Smooth muscle cell (in vitro differentiated cells): ENCODE measurements at regions not wholly inside any gene's neighbourhood (a gene's known extent, or its start where the extent isn't known, plus 50 kb on each side); places are given as distances from the start of the nearest gene placed in this dataset.

Experiments used
- DNase-seq: peaks from one replicate; lab custom pipeline; 2025; ENCODE audit not compliant: unreplicated experiment; lab: John Stamatoyannopoulos, UW
- H2AFZ ChIP-seq: fragments of 200-600 bp; sonication (generic); 2 replicates; pipeline ENCODE4 v1.6.0; 2016; ENCODE audit warnings: antibody characterized with exemption, low read depth, mild to moderate bottlenecking
- H3F3A ChIP-seq: fragments of 200-600 bp; sonication (generic); 2 replicates; pipeline ENCODE4 v1.6.0; 2017; ENCODE audit warnings: antibody characterized with exemption, low read depth
- H3K27ac ChIP-seq: fragments of 200-600 bp; sonication (generic); 2 replicates; pipeline ENCODE4 v1.5.1; 2016; ENCODE audit warnings: low read depth, mild to moderate bottlenecking
- H3K27me3 ChIP-seq: fragments of 200-600 bp; sonication (generic); 2 replicates; pipeline ENCODE4 v1.6.1; 2016; ENCODE audit warnings: low read depth, mild to moderate bottlenecking
- H3K36me3 ChIP-seq: fragments of 200-600 bp; sonication (generic); 2 replicates; pipeline ENCODE4 v1.5.1; 2016; ENCODE audit warnings: low read depth
- H3K4me1 ChIP-seq: fragments of 200-600 bp; sonication (generic); 2 replicates; pipeline ENCODE4 v1.5.1; 2016; ENCODE audit warnings: low read depth
- H3K4me2 ChIP-seq: fragments of 200-600 bp; sonication (generic); 2 replicates; pipeline ENCODE4 v1.6.0; 2016; ENCODE audit warnings: mild to moderate bottlenecking
- H3K4me3 ChIP-seq: fragments of 200-600 bp; sonication (generic); 2 replicates; pipeline ENCODE4 v1.5.1; 2016; ENCODE audit warnings: mild to moderate bottlenecking
- H3K79me2 ChIP-seq: fragments of 200-600 bp; sonication (generic); 2 replicates; pipeline ENCODE4 v1.6.0; 2016; ENCODE audit warnings: low read depth, mild to moderate bottlenecking
- H3K9ac ChIP-seq: fragments of 200-600 bp; sonication (generic); 2 replicates; pipeline ENCODE4 v1.6.0; 2016; ENCODE audit warnings: low read depth
- H3K9me3 ChIP-seq: fragments of 200-600 bp; sonication (generic); replicated peaks from 2 replicates; pipeline ENCODE4 v1.5.1; 2016; ENCODE audit warnings: low read depth
- H4K20me1 ChIP-seq: fragments of 200-600 bp; sonication (generic); 2 replicates; pipeline ENCODE4 v1.6.0; 2016; ENCODE audit warnings: low read depth
- WGBS: methylation state at CpG from one replicate; pipeline ENCODE4 v1.1.7; 2016; ENCODE audit warnings: low lambda C conversion rate; 5-methylcytosine and 5-hydroxymethylcytosine counted together
- TF ChIP-seq, protein P1 (sequence below): fragments of 200-600 bp; sonication (generic); IDR thresholded peaks from 2 replicates; pipeline ENCODE4 v1.5.1; 2017; ENCODE audit warnings: borderline replicate concordance, mild to moderate bottlenecking, antibody characterized with exemption; ENCODE audit not compliant: insufficient read depth, poor library complexity, severe bottlenecking

DNA sequence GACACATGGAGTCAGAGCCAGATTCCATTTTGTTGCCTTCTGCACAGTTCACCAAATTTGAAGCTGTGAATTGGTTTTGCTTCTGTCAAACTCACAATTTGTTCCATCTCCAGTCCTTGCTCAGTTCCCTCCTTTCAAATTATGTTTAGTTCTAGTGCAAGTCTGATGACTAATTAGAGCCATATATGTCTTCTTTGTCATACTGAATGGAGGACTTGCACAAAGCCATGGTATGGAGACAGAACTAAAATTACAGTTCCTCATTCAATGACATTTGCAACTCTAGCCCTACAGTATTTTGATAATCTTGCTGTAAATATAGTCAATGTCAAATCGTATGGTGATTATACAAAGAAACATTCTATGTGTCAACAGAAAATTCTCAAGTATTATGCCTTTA is 936.9 kb upstream of the CELF4 start:
- DNase-seq: no peak
- Histone ChIP-seq H3K27ac (no peak overlapping the region), H3F3A (no peaks in the 10 kb centered on the region), H3K4me1 (no peaks in the 10 kb centered on the region), H3K9me3 (no peaks in the 10 kb centered on the region), H2AFZ (no peak overlapping the region), H3K79me2 (no peaks in the 10 kb centered on the region), H3K9ac (no peak overlapping the region), H3K4me2 (no peak overlapping the region), H3K4me3 (no peak overlapping the region), H3K27me3 (no peaks in the 10 kb centered on the region), H4K20me1 (no peaks in the 10 kb centered on the region), H3K36me3 (no peaks in the 10 kb centered on the region)
- TF ChIP-seq, protein P1, sequence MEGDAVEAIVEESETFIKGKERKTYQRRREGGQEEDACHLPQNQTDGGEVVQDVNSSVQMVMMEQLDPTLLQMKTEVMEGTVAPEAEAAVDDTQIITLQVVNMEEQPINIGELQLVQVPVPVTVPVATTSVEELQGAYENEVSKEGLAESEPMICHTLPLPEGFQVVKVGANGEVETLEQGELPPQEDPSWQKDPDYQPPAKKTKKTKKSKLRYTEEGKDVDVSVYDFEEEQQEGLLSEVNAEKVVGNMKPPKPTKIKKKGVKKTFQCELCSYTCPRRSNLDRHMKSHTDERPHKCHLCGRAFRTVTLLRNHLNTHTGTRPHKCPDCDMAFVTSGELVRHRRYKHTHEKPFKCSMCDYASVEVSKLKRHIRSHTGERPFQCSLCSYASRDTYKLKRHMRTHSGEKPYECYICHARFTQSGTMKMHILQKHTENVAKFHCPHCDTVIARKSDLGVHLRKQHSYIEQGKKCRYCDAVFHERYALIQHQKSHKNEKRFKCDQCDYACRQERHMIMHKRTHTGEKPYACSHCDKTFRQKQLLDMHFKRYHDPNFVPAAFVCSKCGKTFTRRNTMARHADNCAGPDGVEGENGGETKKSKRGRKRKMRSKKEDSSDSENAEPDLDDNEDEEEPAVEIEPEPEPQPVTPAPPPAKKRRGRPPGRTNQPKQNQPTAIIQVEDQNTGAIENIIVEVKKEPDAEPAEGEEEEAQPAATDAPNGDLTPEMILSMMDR: no peak
- WGBS: 97% methylated on average over 1 of the region's 1 CpG

DNA sequence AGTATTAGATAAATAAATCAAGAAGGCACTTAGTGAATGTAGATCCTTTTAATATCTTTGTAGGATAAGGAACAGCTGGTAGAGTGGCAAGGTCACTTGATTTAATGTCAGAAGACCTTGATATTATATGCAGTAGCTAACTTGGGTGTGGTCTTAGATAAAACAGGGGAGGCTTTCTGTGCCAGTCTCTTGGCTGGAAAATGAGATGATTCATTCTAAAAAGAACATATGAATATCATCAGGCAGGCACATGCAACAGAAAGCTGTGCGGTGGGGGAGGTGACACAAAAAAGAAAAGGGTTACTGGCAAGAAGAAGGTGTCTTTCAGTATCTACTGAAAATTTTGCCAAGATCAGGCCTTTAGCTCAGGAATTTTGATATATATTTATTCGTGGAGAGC is 931.7 kb upstream of the CELF4 start:
- no peaks in the 10 kb centered on the region for H3K27me3 ChIP-seq
- H3K4me1 ChIP-seq: no peaks in the 10 kb centered on the region
- H2AFZ ChIP-seq: no peak overlapping the region
- H3K4me2 ChIP-seq: no peak overlapping the region
- WGBS: 93% methylated on average over 2 of the region's 2 CpGs
- H3K27ac ChIP-seq: no peak overlapping the region
- no peak overlapping the region for H3K4me3 ChIP-seq
- DNase-seq: no peak
- H3F3A ChIP-seq: no peaks in the 10 kb centered on the region
- H3K9me3 ChIP-seq: no peaks in the 10 kb centered on the region
- no peaks in the 10 kb centered on the region for H3K36me3 ChIP-seq
- no peak overlapping the region for H3K9ac ChIP-seq
- TF ChIP-seq, protein P1: no peak
- H3K79me2 ChIP-seq: no peaks in the 10 kb centered on the region
- no peaks in the 10 kb centered on the region for H4K20me1 ChIP-seq

DNA sequence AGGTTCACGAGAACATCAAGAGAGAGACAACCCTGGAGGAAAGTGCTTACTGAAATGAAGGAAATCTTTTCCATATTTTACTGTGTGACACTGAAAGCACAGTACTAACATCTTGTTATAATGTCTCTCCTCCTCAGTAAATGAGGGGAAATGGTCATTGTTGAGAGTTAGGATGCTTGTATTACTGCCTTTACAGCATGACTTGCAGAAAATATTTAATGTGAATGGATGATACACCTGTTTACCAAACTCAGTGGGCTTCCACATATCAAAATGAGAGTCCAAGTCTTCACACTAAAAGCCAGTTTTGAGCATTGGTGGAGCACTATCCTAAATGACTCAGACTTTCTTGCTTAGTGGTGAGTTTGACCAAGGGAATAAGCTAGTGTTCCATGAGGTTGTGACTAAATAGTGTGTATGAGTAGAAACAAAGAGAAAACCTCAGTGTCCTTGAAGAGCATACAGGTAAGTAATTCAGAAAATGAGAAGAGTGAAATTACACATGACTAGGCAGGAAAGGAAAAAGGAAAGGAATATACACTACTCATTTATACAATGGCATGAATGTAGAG is 930.7 kb upstream of the CELF4 start:
- no peak overlapping the region for H2AFZ ChIP-seq
- no peak for DNase-seq
- H4K20me1 ChIP-seq: no peaks in the 10 kb centered on the region
- H3K79me2 ChIP-seq: no peaks in the 10 kb centered on the region
- H3F3A ChIP-seq: no peaks in the 10 kb centered on the region
- no peak overlapping the region for H3K27ac ChIP-seq
- H3K36me3 ChIP-seq: no peaks in the 10 kb centered on the region
- 100% methylated on average over 1 of the region's 1 CpG for WGBS
- no peak overlapping the region for H3K4me3 ChIP-seq
- no peak overlapping the region for H3K4me2 ChIP-seq
- no peaks in the 10 kb centered on the region for H3K27me3 ChIP-seq
- TF ChIP-seq, protein P1: no peak
- no peaks in the 10 kb centered on the region for H3K9me3 ChIP-seq
- no peaks in the 10 kb centered on the region for H3K4me1 ChIP-seq
- H3K9ac ChIP-seq: no peak overlapping the region

DNA sequence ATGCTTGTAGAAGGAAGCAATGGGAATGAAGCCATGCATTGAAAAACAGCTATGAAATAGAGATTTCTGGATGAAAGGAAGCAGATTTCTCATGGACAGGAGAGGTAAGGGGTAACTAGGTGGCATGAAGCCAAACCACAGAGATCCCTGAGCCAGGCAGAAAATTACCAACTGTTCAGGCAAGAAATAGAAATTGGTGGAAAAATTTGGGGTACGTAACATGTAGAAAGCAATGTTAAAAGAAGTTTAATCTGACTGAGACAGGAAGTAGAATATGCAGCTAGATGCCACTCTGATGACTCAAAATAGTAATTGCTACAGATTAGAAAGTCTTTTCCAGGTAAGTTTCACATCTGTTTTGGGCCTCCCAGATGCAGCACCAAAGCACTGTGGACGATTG is 928.5 kb upstream of the CELF4 start:
- H3K4me1 ChIP-seq: no peaks in the 10 kb centered on the region
- H3K79me2 ChIP-seq: no peaks in the 10 kb centered on the region
- 26% methylated on average over 2 of the region's 2 CpGs for WGBS
- H3K4me3 ChIP-seq: no peak overlapping the region
- H3K9me3 ChIP-seq: no peaks in the 10 kb centered on the region
- DNase-seq: no peak
- H2AFZ ChIP-seq: no peak overlapping the region
- no peak overlapping the region for H3K4me2 ChIP-seq
- no peak overlapping the region for H3K27ac ChIP-seq
- no peaks in the 10 kb centered on the region for H3K27me3 ChIP-seq
- TF ChIP-seq, protein P1: no peak
- H3F3A ChIP-seq: no peaks in the 10 kb centered on the region
- H3K36me3 ChIP-seq: no peaks in the 10 kb centered on the region
- H4K20me1 ChIP-seq: no peaks in the 10 kb centered on the region
- no peak overlapping the region for H3K9ac ChIP-seq
